ENCODE measurements at regions not wholly inside any gene's neighbourhood (a gene's known extent, or its start where the extent isn't known, plus 50 kb on each side); places are given as distances from the start of the nearest gene placed in this dataset.

DNA sequence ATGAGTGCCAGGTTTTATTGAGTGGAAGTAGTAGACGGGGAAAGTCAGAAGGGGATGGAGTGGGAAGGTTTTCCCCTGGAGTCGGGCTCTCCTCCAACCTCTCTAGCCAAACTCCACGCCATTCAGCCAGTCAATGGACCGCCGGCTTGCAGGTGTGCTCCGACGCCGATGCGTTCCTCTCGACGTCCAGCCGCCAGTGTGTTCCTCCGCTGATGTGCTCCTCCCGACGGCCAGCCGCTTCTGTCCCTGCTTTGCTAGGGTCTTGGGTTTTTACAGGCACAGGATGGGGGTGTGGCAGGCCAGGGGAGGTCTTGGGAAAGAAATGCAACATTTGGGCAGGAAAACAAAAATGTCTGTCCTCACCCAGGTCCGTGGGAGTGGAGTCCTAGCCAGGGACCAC is 94.3 kb upstream of the TEX51 start:
- Histone ChIP-seq H3K9me2 (ENCODE audit: insufficient read depth, low read length) (no peaks in the 10 kb centered on the region), H3K4me3 (ENCODE audit: low read depth, low read length, poor library complexity, severe bottlenecking) (no peak overlapping the region), H4K20me1 (ENCODE audit: insufficient read depth, low read length) (no peaks in the 10 kb centered on the region), H3K36me3 (ENCODE audit: insufficient read depth, low read length) (no peaks in the 10 kb centered on the region), H2AFZ (ENCODE audit: low read length) (no peak overlapping the region), H3K9me3 (ENCODE audit: low read length) (no peaks in the 10 kb centered on the region), H3K27ac (ENCODE audit: low read depth, low read length, poor library complexity, severe bottlenecking) (no peak overlapping the region), H3K4me1 (ENCODE audit: insufficient read depth, low read length, poor library complexity, severe bottlenecking) (no peaks in the 10 kb centered on the region), H3K4me2 (ENCODE audit: low read length) (no peak overlapping the region), H3K79me2 (ENCODE audit: insufficient read depth, low read depth, low read length) (no peaks in the 10 kb centered on the region)
- TF ChIP-seq EZH2phosphoT487 (IDR thresholded peaks at IDR 0.05; ENCODE audit: borderline replicate concordance, low read depth, low read length) (no peak), CTCF (conservative IDR thresholded peaks at IDR 0.05; ENCODE audit: low read length) (no peak)
- ChIA-PET POLR2A (no interaction called here), CTCF (ENCODE audit: unreplicated experiment) (no interaction called here)
- no TSS peak for BruUV-seq (replicated peaks)
- intact Hi-C loops (cut with micrococcal nuclease; ENCODE audit: unreplicated experiment): no loop called here
- DNase-seq (ENCODE audit: low spot score): no peak

- no peaks in the 10 kb centered on the region for H3K36me3 ChIP-seq (ENCODE audit: insufficient read depth, low read length)
- no peaks in the 10 kb centered on the region for H3K4me1 ChIP-seq (ENCODE audit: insufficient read depth, low read length, poor library complexity, severe bottlenecking)
- DNase-seq (ENCODE audit: low spot score): no peak
- no peak overlapping the region for H2AFZ ChIP-seq (ENCODE audit: low read length)
- H3K27ac ChIP-seq (ENCODE audit: low read depth, low read length, poor library complexity, severe bottlenecking): no peak overlapping the region
- no TSS peak for BruUV-seq (replicated peaks)
- H3K9me3 ChIP-seq (ENCODE audit: low read length): no peaks in the 10 kb centered on the region
- ChIA-PET POLR2A (interaction anchor here (0.9 kb wide), 1 partner anchor 9 kb away, joined by 3 read pairs; no protein-coding TSS in a partner anchor), CTCF (ENCODE audit: unreplicated experiment) (no interaction called here)
- H4K20me1 ChIP-seq (ENCODE audit: insufficient read depth, low read length): no peaks in the 10 kb centered on the region
- TF ChIP-seq CTCF (conservative IDR thresholded peaks at IDR 0.05; ENCODE audit: low read length): no peak
- no peak for TF ChIP-seq EZH2phosphoT487 (IDR thresholded peaks at IDR 0.05; ENCODE audit: borderline replicate concordance, low read depth, low read length)
- H3K79me2 ChIP-seq (ENCODE audit: insufficient read depth, low read depth, low read length): no peaks in the 10 kb centered on the region
- H3K4me3 ChIP-seq (ENCODE audit: low read depth, low read length, poor library complexity, severe bottlenecking): no peak overlapping the region
- H3K4me2 ChIP-seq (ENCODE audit: low read length): no peak overlapping the region
- intact Hi-C loops (cut with micrococcal nuclease; ENCODE audit: unreplicated experiment): no loop called here
- no peaks in the 10 kb centered on the region for H3K9me2 ChIP-seq (ENCODE audit: insufficient read depth, low read length)
Observed at GRCh38 chr2:126808929-126809328, 89.8 kb upstream of the TEX51 start.

DNA sequence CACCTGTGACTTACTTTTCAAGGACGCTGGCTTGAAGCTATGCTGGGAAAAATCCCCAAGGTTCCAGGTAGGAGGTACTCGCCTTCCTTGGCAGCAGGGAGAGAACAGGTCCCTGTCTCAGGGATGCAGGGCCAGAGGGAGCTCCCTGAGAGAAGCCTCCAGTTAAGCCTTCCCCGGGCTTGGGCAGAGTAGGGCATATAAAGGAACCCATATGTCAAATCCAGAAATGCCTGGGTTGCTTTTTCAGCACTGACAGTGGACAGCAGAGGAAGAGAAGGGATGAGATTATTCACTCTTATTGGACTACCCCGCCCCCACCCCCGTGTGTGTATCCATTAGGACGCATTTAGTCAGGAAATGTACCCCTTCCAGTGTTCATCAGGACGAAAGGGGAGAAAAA is 89.3 kb upstream of the TEX51 start:
- POLR2A ChIA-PET: no interaction called here
- no peaks in the 10 kb centered on the region for H3K79me2 ChIP-seq (ENCODE audit: insufficient read depth, low read depth, low read length)
- no peaks in the 10 kb centered on the region for H3K9me3 ChIP-seq (ENCODE audit: low read length)
- intact Hi-C loops (cut with micrococcal nuclease; ENCODE audit: unreplicated experiment): no loop called here
- H3K4me2 ChIP-seq (ENCODE audit: low read length): no peak overlapping the region
- no peak overlapping the region for H3K27ac ChIP-seq (ENCODE audit: low read depth, low read length, poor library complexity, severe bottlenecking)
- H3K36me3 ChIP-seq (ENCODE audit: insufficient read depth, low read length): no peaks in the 10 kb centered on the region
- H2AFZ ChIP-seq (ENCODE audit: low read length): no peak overlapping the region
- H3K4me1 ChIP-seq (ENCODE audit: insufficient read depth, low read length, poor library complexity, severe bottlenecking): no peaks in the 10 kb centered on the region
- no peaks in the 10 kb centered on the region for H3K9me2 ChIP-seq (ENCODE audit: insufficient read depth, low read length)
- no TSS peak for BruUV-seq (replicated peaks)
- no peak for DNase-seq (ENCODE audit: low spot score)
- TF ChIP-seq EZH2phosphoT487 (IDR thresholded peaks at IDR 0.05; ENCODE audit: borderline replicate concordance, low read depth, low read length) (no peak), CTCF (conservative IDR thresholded peaks at IDR 0.05; ENCODE audit: low read length) (no peak)
- CTCF ChIA-PET (ENCODE audit: unreplicated experiment): no interaction called here
- H4K20me1 ChIP-seq (ENCODE audit: insufficient read depth, low read length): no peaks in the 10 kb centered on the region
- H3K4me3 ChIP-seq (ENCODE audit: low read depth, low read length, poor library complexity, severe bottlenecking): no peak overlapping the region

Measured in OCI-LY7 (cell line).